ENCODE measurements at regions not wholly inside any gene's neighbourhood (a gene's known extent, or its start where the extent isn't known, plus 50 kb on each side); places are given as distances from the start of the nearest gene placed in this dataset.
"Not testable (repeated sequence)": the region's sequence is repeated elsewhere in the genome, so short reads cannot be mapped to it uniquely, and the experiment has no call there.

DNA sequence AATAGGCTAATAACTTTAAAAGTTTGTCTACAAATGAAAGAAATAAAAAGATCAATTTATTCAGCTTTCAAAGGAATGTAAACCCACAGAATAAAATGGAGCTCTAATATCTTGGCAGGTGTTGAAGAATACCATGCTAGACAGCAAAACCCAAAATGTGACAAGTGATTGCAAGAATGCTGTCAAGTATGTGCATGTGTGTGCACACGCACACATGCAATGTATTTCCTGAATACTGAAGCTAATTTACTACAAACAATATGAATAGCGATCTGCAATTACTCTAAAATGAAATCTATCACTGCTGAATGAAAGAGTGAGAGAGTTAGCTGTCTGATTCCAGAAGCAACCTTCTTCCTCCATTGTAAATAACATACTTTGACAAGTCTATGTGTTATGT is 179.2 kb upstream of the HSF2 start:
- no peak for FAIRE-seq

DNA sequence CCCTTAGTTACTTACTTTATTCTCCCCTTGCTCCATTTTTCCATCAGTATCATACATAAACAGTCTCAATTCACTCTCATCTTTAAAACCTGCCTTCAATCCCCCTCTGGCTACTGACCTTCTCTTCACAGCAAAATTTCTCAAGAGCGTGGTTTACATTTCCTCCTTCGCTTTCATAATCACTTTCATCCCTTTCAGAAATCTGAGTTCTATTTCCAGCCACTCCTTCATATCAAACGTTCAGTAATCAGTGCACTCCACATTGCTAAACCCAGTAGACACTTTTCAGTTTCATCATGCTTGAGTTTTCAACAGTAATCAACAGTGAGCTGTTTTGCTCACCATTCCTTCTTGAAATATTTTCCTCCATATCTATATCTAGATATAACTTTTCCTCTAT is 176.7 kb upstream of the HSF2 start:
- FAIRE-seq, result no peak

DNA sequence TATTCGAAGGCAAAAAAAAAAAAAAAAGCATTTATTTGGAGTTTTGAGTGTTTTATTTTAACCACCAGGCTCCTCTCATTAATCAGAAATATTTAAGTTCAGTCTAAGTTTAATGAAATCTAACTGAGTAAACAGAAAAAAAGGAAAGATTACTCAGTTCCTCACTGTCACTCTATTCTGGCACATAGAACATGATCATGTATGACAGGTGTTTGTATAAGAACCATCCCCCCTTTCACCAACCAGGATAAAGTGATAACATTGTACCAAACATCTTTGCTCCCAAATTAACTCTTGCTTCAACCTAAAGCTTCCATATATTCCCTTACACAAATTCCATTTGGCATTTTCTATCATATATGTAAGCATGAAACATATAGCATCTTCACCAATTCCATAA is 176.2 kb upstream of the HSF2 start:
- no peak for FAIRE-seq

DNA sequence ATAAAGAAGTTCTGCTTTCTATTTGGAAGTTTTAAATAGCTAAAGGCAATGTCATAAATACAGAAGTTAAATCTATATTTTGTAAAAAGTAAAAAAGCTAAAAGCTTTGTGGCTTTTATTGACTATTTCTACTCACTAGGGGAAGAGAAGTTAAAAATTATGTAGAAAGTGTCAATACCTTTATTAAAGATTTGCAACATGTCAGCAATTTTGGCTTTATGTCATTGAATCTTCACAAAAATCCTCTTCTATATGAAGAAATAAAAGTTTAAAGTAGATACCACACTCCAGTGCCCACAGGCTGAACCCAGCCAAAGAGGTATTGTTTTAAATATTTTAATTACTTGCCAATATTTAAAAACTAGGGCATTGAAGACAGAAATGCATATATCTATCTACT is 160.6 kb upstream of the HSF2 start:
- no peak for FAIRE-seq

DNA sequence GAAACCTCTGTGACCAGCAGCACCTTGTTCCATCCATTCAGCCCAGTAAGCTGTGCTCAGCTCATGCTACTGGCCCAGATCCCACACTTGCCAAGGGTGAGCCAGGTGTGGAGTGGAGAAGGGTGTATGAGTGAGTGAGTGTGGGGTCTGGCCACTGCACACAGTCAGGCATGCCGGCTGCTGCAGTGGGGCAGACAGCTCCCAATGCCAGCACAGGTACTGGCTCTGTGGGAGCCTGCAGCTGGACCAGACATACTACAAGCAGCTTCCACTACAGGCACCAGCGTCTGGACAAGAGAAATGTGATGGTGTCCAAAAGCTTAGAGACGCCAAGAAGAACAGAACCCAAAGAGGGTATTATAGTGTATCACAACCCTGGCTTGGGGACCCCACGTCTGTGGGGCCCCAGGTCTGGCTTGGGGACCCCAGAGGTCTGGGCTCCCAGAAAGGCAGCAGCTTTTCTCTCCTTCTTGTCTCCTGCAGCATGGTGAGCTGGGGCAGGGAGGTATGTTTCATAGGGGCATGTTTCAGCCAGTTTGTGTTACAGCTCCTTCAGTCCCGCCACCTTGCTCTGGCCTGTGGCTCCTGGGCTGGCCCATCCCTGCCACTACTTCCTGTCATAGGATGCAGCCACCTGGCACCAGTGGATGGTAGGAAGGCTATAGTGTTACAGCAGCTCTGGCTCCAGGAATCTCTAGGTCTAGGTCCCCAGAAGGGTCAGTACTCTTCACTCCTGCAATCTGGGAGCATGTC is 152.4 kb upstream of the HSF2 start:
- FAIRE-seq, result no peak

DNA sequence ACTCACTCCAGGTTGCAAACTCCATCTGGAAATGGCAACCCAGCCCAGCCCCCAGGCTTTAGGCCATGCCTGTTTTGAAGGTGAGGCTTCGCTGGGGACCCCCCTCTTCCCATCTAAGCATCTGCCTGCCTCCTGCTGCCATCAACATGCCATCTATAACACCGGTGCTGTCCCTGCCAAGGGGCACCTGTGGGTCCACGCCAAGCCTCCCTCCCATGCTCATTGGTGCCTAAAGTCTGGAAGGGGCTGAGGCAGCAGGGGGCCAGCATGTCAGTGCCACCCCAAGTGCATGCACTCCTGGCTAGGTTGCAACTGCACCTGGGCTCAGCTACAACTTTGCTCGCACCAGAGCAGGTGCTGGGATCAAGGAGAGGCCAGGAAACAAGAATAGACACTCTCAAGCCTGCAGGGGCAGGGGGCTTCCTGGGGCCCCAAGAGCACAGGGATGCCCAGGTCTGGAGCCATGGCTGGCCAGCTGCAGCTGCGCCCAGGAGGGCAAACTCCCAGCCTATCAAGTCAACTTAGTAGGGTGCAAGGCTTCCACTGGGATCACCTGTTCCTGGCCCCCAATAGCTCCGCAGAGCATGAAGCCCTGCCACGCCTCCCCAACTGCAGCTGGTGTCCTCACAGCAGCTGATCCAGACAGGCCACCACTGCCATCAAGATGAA is 151.3 kb upstream of the HSF2 start:
- no peak for FAIRE-seq

DNA sequence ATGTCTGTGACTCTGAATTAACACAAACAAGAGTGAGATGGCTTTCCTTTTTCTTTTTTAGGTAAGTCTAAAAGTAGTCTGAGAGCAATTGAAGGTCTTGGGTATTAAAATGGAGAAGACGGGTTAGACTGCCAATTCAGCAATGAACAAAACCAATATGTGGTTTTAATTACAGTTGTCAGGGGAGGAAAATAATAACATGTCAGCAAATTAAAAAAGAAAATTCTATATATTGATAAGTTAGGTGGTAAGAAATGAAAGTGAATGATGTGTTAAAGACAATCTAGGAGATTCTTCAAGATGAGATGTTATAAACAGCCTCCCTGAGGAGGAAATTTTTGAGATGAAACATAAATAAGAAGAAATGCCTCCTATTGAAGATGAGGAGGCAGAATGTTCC is 150.6 kb upstream of the HSF2 start:
- FAIRE-seq, result no peak

DNA sequence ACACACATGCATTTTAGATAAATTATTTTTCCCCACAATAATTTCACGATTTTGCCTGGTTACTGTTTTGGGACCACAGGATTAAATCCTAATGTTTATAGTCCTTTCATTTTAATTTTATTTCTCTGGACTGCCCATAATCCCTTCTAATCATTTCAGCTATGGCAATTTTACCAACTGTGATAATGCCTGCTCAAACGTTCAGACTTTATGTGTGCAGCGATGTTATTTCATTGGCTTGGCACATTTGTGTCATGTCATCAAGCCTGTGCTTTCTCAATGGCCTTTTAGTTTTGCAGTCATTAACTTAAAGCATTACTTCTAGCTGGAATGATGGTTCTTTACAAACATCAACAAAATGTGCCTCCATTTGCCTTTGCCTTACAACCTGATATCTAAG is 140.6 kb upstream of the HSF2 start:
- FAIRE-seq, result no peak

DNA sequence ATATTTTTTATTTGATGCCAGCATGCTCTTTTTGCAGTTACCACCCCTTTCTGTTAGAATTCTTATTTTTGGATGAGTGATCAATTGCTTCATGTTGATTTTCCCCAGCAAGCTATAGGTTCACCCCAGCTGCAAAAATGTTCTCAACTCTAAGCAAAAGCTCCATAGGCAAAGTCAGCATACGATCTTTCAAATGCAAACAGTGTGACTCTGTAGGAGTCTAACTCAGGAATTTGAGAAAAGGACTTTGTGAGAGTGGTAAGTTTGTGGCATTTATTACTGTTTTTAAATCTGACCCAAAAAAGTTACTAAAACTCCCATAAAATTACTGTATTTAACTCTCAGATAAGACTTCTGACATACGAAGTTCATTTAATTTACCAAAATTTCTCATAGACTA is 134.9 kb upstream of the HSF2 start:
- no peak for FAIRE-seq

DNA sequence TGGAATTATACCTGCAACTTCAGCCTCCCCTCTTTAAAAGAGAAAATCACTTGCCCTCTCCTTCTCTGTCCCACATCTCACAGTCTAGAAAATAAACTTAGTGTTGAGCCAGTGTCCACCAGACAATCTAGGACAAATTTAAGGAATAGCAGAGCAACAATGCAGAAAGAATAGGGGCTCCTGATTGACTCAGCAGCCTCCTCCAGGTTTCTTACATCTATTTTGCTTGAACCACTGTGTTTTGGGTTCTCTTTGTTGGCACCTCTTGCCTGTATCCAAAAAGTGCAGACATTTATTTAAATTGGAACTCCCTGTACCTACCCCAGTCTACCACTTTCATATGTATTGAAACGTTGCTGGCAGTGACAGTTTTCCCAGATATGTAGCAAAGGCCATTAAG is 133.7 kb upstream of the HSF2 start:
- no peak for FAIRE-seq

DNA sequence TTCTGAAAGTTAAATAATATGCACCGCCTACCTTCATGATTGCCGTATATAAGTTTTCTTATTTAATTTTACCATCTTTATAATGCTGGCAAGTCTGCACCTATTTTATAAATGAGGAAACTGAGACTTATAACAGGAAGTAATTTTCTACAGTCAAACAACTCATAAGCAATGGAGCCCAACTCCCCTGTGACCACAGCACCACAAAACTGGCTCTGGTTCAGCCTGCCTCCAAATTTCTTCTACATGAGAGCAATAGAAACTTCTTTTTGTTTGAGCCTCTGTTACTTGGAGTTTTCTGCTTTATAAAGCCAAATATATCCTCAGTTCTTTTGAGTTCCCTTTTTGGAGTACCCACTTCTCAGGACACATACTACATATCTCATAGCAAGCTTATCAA is 131.1 kb upstream of the HSF2 start:
- FAIRE-seq, result no peak

DNA sequence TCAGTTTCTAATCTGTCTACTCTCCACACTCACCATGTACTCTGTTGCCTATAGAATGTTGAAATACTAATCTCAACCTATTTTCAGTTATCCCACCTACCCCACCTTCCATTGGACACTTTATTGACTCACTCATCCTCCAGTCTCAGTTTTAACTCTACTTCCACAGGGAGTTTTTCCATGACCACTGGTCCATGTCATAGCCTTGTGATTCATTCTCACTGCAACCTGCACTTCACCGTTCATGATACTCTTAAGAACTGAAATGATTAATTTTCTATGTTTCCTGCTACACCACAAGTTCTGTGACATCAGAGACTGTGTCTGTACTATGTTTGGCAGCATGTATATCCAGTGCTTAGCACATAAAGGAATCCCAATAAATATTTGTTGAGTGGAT is 122.8 kb upstream of the HSF2 start:
- FAIRE-seq, result no peak

DNA sequence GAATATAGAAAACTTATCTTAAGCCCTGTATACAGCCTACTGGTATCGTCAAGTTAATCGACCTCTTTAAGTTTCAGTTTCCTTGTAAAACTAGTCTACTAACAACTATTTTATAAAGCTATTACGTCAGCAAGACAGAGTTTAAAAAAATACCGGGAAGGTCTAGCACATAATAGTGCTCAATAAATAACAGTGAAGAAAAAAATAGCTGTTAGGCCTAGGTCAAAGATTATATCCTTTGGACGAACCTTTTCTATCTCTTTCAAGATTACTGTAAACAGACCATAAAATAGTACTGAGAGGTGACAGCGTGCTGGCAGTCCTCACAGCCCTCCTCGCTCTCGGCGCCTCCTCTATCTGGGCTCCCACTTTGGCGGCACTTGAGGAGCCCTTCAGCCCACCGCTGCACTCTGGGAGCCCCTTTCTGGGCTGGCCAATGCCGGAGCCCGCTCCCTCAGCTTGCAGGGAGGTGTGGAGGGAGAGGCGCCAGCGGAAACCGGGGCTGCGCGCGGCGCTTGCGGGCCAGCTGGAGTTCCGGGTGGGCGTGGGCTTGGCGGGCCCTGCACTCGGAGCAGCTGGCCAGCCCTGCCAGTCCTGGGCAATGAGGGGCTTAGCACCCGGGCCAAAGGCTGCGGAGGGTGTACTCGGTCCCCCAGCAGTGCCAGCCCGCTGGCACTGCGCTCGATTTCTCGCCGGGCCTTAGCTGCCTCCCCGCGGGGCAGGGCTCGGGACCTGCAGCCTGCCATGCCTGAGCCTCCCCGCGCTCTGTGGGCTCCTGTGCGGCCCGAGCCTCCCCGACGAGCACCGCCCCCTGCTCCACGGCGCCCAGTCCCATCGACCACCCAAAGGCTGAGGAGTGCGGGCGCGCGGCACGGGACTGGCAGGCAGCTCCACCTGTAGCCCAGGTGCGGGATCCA is 119.1 kb upstream of the HSF2 start:
- not testable (repeated sequence) for FAIRE-seq

DNA sequence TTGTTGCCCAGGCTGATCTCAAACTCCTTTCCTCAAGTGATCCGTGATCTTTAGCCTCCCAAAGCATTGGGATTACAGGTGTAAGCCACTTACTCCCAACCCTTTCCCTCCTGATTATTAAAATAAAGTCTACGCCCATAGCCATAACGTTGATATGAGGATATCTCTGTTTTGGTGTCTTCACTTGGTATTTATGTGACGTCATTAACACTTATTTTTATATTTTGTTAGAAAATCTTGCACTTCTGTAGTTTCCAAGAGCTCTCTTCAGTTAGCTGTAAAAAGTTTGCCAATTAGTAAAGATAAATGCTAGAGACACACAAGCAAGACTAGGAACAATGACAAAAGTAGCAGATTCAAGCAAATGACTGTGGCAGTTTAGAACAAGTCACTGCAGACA is 115.6 kb upstream of the HSF2 start:
- no peak for FAIRE-seq

DNA sequence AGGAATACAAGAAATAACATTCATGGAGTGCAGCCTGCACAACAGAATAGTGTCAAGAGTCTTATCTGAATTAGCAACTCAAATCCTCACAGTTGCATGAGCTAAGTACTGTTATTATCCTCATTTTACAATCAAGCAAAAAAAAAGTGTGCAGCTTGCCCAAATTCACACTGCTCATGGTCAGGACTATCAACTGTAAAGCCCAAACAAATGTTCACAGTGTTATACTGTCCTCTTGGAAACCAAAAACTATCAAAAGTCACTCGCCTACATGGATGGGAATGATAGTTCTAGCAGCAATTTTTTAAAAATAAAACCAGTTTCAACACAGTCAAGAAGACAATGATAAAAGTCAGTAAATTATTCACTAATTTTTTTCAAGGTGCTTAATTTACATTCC is 114.6 kb upstream of the HSF2 start:
- FAIRE-seq, result no peak

DNA sequence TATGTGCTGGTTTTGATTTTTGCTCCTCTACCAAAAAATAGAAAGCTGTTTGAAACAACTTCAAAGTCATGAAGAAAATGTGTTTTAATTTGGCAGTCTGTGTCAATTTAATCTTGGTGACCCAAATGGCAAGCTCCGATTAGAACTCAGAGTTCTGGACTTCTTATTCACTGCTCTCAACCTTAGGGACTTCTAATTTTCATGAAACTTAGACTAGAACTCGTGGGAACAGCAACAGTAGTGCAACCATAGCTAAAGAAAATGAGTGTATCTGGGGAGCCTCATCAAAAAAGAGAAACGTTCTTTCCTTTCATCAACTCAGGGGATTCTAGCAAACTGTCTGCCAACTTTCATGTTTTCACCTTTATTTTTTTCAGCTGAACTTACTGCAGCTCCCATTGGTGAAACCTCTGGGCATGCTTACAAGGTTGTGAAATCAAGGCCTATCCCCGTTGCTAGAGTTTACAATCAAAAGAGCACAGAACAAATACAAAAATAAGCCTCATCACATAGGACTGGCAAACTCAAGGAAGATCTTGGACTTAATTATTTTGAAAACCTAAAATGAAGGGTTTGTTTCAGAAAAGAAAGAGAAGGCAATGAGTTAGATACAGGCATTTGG is 114.0 kb upstream of the HSF2 start:
- FAIRE-seq, result no peak

DNA sequence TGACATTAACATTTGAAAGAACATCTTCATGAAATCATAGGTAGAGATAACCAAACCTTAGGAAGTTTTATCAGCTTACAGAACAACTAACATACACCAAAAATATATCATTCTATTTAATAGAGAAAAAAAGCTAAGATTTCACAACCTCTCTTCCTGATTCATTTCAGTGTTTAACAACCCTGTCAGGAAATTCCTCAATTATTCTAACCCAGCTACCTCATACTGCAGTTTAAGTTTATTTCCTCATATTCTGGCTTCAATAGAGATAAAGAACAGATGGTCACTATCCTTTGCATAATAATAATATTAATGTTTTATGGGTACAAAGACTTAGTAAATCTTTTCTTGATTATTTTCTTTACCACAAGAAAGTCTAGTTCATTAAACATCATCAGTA is 112.9 kb upstream of the HSF2 start:
- FAIRE-seq, result no peak

DNA sequence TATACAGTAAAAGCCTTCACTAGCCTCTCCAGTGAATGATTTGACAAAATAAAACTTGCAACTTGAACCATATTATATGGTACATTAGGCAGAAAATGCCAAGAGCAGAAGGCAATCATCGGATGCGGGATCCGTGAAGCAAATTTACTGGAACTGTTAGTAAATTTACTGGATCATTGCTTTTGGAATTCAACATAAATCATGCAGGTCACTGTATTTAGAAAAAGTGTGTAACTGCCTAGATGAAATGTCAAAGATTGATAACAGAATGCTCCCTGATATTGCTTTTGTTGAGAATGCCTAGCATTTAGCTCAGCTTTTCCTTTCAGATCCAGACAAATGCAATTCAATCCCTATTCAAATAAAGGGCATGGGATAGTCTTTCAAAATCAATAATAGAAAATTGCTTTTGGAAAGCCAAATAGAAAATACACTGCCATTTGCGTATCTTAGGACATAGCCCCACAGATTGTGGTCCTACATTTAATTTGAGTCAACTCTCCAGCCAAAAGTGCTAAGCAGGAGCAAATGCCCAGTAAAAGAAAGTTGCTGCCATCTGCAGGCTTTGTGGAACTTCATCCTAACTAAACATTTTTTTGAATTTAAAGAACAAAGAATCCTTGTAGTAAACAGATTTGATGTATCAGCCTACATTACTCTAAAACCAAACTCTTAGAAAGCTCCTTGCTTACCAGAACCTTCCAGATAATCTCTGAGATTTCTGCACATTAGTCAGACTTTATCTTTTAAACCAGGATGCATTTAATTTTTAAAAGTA is 109.5 kb upstream of the HSF2 start:
- no peak for FAIRE-seq

DNA sequence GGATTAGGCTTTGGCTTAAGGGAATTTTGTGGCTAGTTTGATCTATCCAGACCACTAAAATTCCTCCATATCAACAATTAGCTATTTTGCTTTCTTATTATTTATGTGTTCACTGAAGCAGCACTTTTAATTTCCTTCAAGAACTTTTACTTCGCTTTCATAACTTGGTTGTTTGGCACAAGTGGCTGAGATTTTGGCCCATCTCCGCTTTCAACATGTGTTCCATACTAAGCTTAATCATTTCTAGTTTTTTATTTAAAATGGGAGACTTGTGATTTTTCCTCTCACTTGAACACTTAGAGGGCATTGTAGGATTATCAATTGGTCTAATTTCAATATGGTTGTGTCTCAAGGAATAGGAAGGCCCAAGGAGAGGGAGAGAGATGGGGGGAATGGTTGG is 102.4 kb upstream of the HSF2 start:
- FAIRE-seq, result no peak

DNA sequence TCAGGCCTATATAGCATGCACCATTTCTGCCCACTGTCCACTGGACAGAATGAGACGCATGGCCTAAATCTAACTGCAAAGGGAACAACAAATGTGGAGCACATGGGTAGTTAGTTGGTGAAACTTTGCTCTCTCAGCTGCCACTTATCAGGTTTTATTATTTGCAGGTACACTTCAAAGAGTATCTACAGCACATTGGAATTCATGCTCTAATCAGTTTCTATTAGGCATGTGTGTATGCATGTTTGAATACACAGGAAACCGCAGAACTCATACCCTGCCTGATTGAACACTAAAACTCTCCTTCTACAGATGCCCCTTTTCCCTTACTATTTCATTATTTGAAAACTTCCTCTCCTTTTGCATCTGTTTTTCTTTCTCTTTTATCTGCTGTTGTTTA is 97.4 kb upstream of the HSF2 start:
- FAIRE-seq, result no peak

DNA sequence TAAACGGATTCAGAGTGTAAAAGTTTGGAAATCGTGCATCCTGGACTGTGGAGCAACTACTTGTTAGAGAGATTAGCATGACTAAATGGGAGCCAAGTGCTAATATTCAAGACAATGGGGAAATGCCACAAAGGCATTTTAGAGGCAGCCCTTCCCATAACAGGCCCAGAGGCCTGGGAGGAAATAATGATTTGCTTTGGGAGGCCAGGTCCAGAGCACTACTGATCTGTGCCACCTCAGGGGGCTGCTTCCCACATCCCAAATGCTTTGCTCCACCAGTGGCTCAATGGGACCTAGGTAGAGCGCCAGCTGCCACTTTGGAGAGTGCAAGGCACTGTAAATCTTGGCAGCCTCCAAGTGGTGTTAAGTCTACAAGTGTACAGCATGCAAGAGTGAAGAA is 91.9 kb upstream of the HSF2 start:
- no peak for FAIRE-seq

DNA sequence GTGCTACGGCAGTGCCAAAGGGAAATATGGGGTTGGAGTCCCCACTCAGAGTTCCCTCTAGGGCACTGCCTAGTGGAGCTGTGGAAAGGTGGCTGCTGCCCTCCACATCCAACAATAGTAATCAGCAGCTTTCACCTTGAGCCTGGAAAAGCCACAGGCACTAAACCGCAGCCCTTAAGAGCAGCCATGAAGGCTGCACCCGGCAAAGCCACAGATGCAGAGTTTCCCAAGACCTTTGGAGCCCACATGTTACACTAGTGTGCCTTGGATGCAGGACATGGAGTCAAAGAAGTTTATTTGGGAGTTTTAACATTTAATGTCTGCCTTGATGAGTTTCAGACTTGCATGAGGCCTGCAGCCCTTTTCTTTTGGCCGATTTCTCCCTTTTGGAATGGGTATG is 91.4 kb upstream of the HSF2 start:
- no peak for FAIRE-seq

DNA sequence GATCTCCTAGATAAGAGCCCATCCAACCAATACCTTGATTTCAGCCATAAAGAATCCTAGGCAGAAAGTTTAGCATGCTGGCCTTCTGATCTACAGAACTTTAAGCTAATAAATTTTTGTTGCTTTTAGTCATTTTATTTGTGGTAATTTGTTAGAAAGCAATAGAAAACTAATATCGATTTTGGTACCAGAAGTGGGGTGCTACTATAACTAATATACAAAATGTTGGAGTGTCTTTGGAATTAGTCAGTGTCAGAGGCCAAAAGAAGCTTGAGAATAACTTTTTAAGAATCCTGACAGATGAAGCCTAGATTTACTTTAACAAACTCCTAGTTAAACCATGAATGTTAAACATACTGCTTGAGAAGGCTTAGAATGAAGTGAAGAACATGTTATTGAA is 83.6 kb upstream of the HSF2 start:
- no peak for FAIRE-seq
